HL-60 (cell line): ENCODE measurements at regions not wholly inside any gene's neighbourhood (a gene's known extent, or its start where the extent isn't known, plus 50 kb on each side); places are given as distances from the start of the nearest gene placed in this dataset.

Source experiments
- CTCF ChIP-seq: IDR thresholded peaks from one replicate; pipeline ENCODE4 v1.5.1; 2011; ENCODE audit warnings: low read length, control low read depth, inconsistent platforms; ENCODE audit not compliant: insufficient read depth
- POLR2AphosphoS5 ChIP-seq: IDR thresholded peaks from 2 replicates; pipeline ENCODE4 v1.6.1; 2012; ENCODE audit warnings: low read depth

GRCh38 chr11:39741066-39741465, 1718.4 kb downstream of the LRRC4C start:
- TF ChIP-seq CTCF = no peak
- TF ChIP-seq POLR2AphosphoS5 = no peak
